Limb (tissue), 2 donors: ENCODE measurements at regions not wholly inside any gene's neighbourhood (a gene's known extent, or its start where the extent isn't known, plus 50 kb on each side); places are given as distances from the start of the nearest gene placed in this dataset.

ENCODE experiments used
- DNase-seq, 2 donors: peaks; one replicate each; pipeline ENCODE4 v3.0.0-alpha.2; 2016; ENCODE audit errors: extremely low spot score in 2 of 2

- no peak for DNase-seq
Measured at GRCh38 chr13:78228940-78229339, 310.3 kb upstream of the EDNRB start.

DNA sequence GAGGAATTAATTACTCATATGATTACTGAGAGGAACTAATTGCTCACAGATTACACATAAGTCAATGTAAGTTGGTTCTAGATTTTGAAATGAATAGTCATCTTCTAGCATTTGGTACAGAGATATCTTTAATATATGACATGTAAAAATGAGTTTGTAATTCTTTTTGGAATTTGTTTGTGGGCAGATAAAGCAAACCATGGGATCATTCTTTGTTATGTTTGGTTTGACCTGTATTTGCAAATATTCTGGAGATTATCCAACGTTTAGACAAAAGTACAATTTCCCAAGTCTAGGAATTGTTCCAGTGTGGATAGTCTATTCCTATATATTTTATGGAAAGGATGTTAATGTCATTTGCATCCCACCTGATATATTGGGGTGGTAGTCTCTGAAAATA lies 309.6 kb upstream of the EDNRB start:
- DNase-seq, result no peak

- no peak for DNase-seq
Measured at GRCh38 chr13:78227709-78228108, 309.1 kb upstream of the EDNRB start.

DNA sequence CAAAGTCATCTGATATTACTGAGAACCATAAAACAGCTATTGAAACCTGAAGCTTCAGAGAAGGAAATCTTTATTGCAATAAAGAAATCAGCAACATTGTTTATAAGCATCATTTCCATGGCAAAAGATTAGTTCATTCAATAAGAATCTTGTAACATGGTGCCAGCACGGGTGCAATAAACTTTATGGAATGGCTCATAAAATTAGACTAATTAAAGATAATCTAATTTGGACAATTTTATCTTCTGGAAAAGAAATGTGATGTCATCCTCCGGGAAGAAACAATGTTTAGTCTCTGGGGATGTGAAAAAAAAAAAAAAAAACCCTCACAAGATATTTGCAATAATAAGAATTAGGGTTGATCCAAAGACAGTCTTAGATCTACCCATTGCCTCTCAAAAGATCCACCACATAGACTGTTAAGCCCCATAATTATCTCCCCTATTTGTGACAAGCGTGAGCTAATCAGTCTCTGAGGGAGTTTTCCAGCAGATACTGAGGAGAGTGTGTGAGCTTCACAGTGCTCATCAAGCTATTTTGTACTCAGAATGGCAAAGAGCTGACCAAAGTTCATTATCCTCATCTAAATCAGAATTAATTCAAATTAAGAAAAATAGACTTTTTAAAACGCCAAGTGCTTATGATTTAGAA lies 297.0 kb upstream of the EDNRB start:
- no peak for DNase-seq

- DNase-seq, result no peak
Measured at GRCh38 chr13:78201411-78201810, 282.8 kb upstream of the EDNRB start.

- no peak for DNase-seq
Measured at GRCh38 chr13:78198821-78199220, 280.2 kb upstream of the EDNRB start.

- no peak for DNase-seq
Measured at GRCh38 chr13:78198419-78198818, 279.8 kb upstream of the EDNRB start.

DNA sequence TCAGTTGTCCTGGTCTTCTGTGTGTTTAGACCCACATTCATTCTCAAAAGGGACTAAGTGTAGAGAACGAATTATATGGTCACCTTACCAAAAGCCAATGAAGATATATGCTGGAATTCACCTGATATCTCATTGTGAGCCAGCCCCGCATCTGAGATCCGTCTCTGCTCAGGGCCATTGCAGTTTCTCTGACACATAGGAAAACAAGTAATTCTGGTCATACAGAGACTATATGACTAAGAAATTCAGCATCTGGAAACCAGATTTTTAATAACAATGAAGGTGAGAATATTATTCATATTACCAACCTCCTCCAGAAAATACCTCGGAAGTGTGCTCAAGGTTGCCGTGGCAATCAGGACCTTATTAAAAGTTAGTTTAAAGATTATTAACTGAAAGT lies 278.6 kb upstream of the EDNRB start:
- no peak for DNase-seq

GRCh38 chr13:78194904-78195639 lies 276.4 kb upstream of the EDNRB start:
- DNase-seq, result no peak

GRCh38 chr13:78193846-78194245 lies 275.2 kb upstream of the EDNRB start:
- DNase-seq, result no peak

DNA sequence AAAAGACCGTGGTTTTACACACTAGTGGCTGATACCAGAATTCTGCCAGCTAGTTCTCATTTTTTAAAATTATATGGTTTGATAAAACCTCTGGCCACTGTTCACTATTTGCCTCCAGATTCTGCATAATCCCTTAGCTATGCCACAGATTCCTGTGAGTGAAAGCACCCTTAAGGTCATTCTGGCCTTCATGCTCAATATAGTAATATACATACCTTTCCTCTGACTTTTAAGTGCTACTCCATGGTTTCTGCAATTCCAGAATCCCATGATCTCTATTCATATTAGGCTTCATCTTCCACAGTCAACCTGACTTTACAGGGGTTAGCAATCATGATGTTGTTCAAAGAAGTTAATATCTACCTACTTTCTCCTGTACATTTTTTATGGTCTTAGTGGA lies 274.1 kb upstream of the EDNRB start:
- DNase-seq, result no peak

- DNase-seq, result no peak
Measured at GRCh38 chr13:78190296-78190695, 271.7 kb upstream of the EDNRB start.

DNA sequence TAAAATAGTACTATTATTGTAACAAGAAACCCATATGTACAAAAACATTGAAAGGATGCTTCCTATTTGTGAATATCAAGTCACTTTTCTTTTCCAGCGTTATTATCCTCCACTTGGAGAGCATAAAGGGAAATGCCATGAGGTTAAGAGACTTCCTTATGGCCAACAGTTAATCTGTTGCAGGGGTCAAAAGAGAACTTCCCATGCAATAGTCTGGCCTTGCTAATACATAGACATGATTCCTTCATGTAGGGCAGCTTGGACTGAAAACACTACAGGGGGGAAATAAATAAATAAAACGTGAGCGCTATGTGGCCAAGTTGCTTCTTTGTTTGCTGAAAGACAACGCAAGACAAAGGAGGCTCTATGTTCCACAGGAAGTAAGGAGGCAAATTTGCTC lies 269.1 kb upstream of the EDNRB start:
- no peak for DNase-seq

- DNase-seq, result no peak
Measured at GRCh38 chr13:78185700-78186099, 267.1 kb upstream of the EDNRB start.

DNA sequence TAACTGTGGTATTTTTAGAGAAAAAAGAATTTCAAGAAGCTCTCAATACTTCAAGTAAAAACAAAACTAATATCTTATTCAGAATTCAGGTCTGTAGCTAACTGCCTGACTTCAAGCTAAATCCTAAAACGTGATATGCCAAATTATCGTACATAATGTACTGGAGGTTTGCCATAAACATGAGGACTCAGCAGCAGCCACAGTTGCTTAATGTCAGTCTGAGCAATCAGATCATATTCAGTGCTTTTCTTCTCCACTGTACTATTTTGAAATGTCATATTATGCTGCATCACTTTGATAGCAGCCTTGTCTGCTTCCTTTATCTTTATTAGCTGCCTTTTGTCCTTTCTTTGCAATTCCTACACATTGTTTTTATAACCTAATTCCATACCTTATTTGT lies 265.1 kb upstream of the EDNRB start:
- peak in 1 of 2 donors; percentile 1 for DNase-seq

DNA sequence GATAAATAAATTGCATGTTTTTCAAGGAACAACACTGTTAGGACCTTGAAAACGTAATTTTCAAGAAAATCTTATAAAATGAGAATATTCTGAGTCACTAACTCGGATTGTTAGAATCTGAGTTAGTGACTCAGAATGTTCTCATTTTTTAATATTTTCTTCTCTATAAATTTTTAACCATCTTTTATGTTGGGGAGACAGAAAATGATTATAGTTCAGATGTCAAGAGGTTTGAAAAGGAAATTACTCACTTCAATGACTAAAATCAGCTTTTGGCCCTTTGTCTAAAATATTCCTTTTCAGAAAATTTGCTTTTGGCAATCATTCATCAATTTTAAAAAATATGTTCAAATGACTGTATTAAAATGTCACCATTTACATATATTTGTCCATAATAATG lies 264.2 kb upstream of the EDNRB start:
- no peak for DNase-seq

DNA sequence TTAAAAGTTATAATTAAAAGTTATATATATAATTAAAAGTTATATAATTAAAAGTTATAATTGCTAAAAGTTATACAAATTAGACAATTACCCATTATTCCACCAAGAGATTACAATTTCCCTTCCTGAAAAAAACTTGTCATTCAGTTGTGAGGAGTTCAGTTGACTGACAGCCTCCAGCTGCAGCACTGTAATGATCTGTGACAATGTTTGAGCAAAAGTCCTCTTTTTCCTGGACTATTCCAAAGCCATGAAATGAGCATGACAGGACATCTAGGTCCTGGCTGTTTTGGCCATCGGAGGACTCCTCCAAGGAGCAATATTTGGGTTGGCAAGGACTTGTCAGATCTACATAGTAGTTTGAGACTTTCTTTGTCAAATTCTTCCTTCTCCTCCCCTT lies 258.7 kb upstream of the EDNRB start:
- DNase-seq, result no peak

DNA sequence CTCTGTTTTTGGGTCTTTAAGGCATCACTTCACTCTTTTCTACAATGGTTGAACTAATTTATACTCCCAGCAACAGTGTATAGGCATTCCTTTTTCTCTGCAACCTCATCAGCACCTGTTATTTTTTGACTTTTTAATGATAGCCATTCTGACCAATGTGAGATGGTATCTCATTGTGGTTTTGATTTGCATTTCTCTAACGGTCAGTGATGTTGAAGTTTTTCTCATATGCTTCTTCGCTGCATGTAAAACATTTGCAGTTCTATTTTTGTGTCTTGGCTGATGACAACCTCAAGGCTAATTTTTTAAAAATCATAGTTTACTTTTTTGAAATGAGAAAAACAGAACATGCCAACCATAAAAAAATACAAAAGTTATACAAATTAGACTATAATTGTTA lies 258.2 kb upstream of the EDNRB start:
- no peak for DNase-seq

DNA sequence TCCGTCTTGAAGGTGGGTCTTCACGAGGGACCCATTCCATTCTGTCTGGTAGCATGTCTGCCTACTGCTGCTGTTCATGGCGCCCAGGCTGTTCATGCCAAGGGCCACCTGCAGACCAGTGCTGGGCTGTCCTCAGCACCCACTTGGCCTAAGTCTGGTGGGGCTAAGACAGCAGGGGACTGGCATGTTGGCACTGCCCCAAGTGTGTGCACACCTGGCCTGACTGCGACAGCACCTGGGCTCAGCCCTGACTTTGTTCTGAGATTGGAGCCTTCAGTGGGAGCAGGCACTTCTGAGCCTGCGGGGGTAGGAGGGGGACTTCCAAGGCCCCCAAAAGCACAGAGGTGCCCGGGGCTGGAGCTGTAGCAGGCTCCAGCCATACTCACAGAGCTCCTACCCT lies 250.8 kb upstream of the EDNRB start:
- no peak for DNase-seq

GRCh38 chr13:78168981-78169380 lies 250.3 kb upstream of the EDNRB start:
- no peak for DNase-seq

DNA sequence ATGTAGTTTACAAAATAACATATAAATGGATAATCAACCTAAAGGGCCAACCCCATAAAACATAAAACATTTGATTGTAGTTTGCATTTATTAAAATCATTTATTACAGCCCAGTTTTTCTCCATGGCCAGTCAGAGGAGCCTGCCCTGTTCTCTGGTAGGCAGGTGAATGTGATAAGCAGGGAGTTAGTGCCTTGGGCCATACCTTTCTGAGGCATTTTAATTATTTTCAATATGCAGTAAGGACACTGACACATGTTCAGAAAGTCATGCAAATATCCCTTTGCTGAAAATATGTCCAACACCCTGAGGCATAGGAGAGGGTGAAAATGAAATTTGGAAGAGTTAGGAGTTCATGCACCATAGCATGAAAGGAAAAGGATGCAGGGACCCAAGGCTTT lies 242.6 kb upstream of the EDNRB start:
- DNase-seq, result no peak

DNA sequence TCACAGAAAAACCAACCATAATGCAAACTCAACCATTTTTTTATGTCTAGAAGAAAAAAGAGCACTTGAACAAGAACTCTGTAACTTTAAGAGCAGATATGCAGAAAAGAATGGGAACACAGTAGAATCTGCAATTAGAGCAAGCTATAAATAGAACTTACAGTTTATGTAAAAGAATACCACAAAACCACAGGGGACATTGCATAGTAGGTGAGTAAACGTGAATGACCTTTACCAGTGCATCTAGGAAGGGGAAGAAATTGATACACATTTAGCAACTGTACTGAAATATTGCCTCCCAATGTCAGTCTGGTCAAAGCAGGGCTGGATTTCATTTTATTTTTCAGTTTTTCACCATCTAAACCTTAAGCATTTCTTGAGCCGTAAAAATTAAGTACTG lies 242.2 kb upstream of the EDNRB start:
- DNase-seq, result no peak

DNA sequence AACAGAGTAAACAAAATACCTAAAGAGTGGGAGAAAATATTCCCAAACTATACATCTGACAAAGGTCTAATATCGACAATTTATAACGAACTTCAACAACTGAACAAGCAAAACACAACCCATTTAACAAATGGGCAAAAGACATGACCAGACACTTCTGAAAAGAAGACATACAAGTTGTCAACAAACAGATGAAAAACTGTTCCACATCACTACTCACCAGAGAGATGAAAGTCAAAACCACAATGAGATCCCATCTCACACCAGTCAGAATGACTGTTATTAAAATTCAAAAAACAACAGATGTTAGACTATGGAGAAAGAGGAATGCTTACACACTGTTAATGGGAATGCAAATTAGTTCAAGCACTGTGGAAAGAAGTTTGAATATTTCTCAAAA lies 233.8 kb upstream of the EDNRB start:
- DNase-seq, result no peak
